H1 (cell line): ENCODE measurements at regions not wholly inside any gene's neighbourhood (a gene's known extent, or its start where the extent isn't known, plus 50 kb on each side); places are given as distances from the start of the nearest gene placed in this dataset.

Experiments
- CTCF ChIA-PET: fragments of 300-600 bp; sonication (Branson Sonifier 250); formaldehyde crosslinking; loops from one replicate; lab custom pipeline; 2021; ENCODE audit not compliant: partially characterized antibody; lab: Charles Lee
- POLR2A ChIA-PET: fragments of 300-600 bp; sonication (Branson Sonifier 250); formaldehyde crosslinking; loops from one replicate; lab custom pipeline; 2021; ENCODE audit warnings: inconsistent platforms; ENCODE audit not compliant: partially characterized antibody; lab: Charles Lee
- DNase-seq, 2 experiments: peaks; one replicate each; pipeline versions ENCODE4 v3.0.0 to v3.0.0-alpha.2; 2010 to 2022; ENCODE audit warnings: low spot score in 2 of 2, low read depth in 1 of 2, mixed read lengths in 1 of 2
- FAIRE-seq: peaks from 2 replicates; lab custom pipeline; 2011; peaks lifted over from hg19 to GRCh38; lab: Jason Lieb, UNC
- H2AFZ ChIP-seq: 2 replicates; pipeline ENCODE4 v1.8.1; 2012; ENCODE audit warnings: low read length, inconsistent platforms
- H2AK5ac ChIP-seq: 2 replicates; pipeline ENCODE4 v1.6.1; 2013; ENCODE audit warnings: low read depth, low read length
- H2BK120ac ChIP-seq: replicated peaks from 2 replicates; pipeline ENCODE3; 2013; ENCODE audit warnings: low read depth, low read length, inconsistent platforms
- H2BK12ac ChIP-seq: 2 replicates; pipeline ENCODE4 v1.6.1; 2013; ENCODE audit warnings: low read depth, low read length
- H2BK15ac ChIP-seq: 2 replicates; pipeline ENCODE4 v1.6.1; 2013; ENCODE audit warnings: low read length
- H2BK20ac ChIP-seq: 2 replicates; pipeline ENCODE4 v1.6.1; 2013; ENCODE audit warnings: low read length
- H2BK5ac ChIP-seq: 2 replicates; pipeline ENCODE4 v1.6.1; 2013; ENCODE audit warnings: low read depth, low read length
- H3K14ac ChIP-seq: 2 replicates; pipeline ENCODE4 v1.6.1; 2013; ENCODE audit warnings: inconsistent platforms; ENCODE audit not compliant: insufficient read length
- H3K18ac ChIP-seq: 2 replicates; pipeline ENCODE4 v1.6.1; 2013; ENCODE audit warnings: low read length; ENCODE audit errors: extremely low read depth
- H3K23ac ChIP-seq: 2 replicates; pipeline ENCODE4 v1.6.1; 2013; ENCODE audit warnings: inconsistent platforms; ENCODE audit not compliant: insufficient read length
- H3K23me2 ChIP-seq: 2 replicates; pipeline ENCODE4 v1.6.1; 2013; ENCODE audit warnings: low read depth, low read length
- H3K27ac ChIP-seq: 2 replicates; pipeline ENCODE4 v1.6.1; 2011; ENCODE audit warnings: low read depth, low read length, inconsistent platforms
- H3K27me3 ChIP-seq, 4 experiments: replicated peaks in 1 of 4; 1 replicate in 1 of 4; 2 replicates in 3 of 4; pipeline versions ENCODE4 v1.6.1 to v1.8.1; 2011 to 2013; ENCODE audit warnings: low read length in 3 of 4, mild to moderate bottlenecking in 3 of 4, inconsistent platforms in 2 of 4, mixed read lengths in 2 of 4, moderate library complexity in 1 of 4; ENCODE audit not compliant: control insufficient read depth in 3 of 4, insufficient read depth in 3 of 4; ENCODE audit errors: extremely low read depth in 1 of 4
- H3K36me3 ChIP-seq, 4 experiments: 2 replicates each; pipeline versions ENCODE4 v1.6.1 to v1.8.1; 2011 to 2013; ENCODE audit warnings: mild to moderate bottlenecking in 4 of 4, low read length in 3 of 4, moderate library complexity in 2 of 4, control low read depth in 1 of 4, inconsistent platforms in 1 of 4; ENCODE audit not compliant: insufficient read depth in 4 of 4, control insufficient read depth in 2 of 4
- H3K4ac ChIP-seq: replicated peaks from 2 replicates; pipeline ENCODE3; 2013; ENCODE audit warnings: low read length, low read depth, mixed read lengths, inconsistent platforms; ENCODE audit not compliant: insufficient read length
- H3K4me1 ChIP-seq, 4 experiments: replicated peaks in 1 of 4; 1 replicate in 1 of 4; 2 replicates in 3 of 4; pipeline versions ENCODE4 v1.6.1 to v1.8.1; 2011 to 2013; ENCODE audit warnings: low read length in 3 of 4, inconsistent platforms in 2 of 4, mixed read lengths in 1 of 4; ENCODE audit not compliant: insufficient read depth in 4 of 4, control insufficient read depth in 3 of 4
- H3K4me2 ChIP-seq, 2 experiments: 2 replicates each; pipeline versions ENCODE4 v1.6.1 to v1.8.1; 2011 to 2013; ENCODE audit warnings: low read depth in 2 of 2, low read length in 2 of 2, control low read depth in 1 of 2, inconsistent platforms in 1 of 2, mild to moderate bottlenecking in 1 of 2; ENCODE audit not compliant: insufficient read depth in 1 of 2
- H3K4me3 ChIP-seq, 4 experiments: fragments of 200-600, 300-600 bp in 1 of 4; sonication (generic), shearing (Covaris generic), sonication (Bioruptor Twin) in 1 of 4; 2 replicates each; pipeline versions ENCODE4 v1.5.1 to v1.8.1; 2011 to 2016; ENCODE audit warnings: low read length in 4 of 4, low read depth in 3 of 4, control low read depth in 2 of 4, inconsistent platforms in 2 of 4, mild to moderate bottlenecking in 2 of 4, mixed read lengths in 1 of 4, moderate library complexity in 1 of 4; ENCODE audit not compliant: insufficient read depth in 2 of 4; ENCODE audit errors: extremely low read depth in 1 of 4
- H3K56ac ChIP-seq: replicated peaks from 2 replicates; pipeline ENCODE3; 2013; ENCODE audit warnings: low read depth, mild to moderate bottlenecking, mixed read lengths, low read length, inconsistent platforms; ENCODE audit not compliant: insufficient read length
- H3K79me1 ChIP-seq: 2 replicates; pipeline ENCODE4 v1.6.1; 2013; ENCODE audit warnings: low read depth, low read length, control low read depth
- H3K79me2 ChIP-seq, 2 experiments: 2 replicates each; pipeline versions ENCODE4 v1.6.1 to v1.8.1; 2012 to 2013; ENCODE audit warnings: low read length in 2 of 2, mild to moderate bottlenecking in 2 of 2, inconsistent platforms in 1 of 2; ENCODE audit not compliant: insufficient read depth in 2 of 2, control insufficient read depth in 1 of 2
- H3K9ac ChIP-seq, 4 experiments: replicated peaks in 1 of 4; 1 replicate in 1 of 4; 2 replicates in 3 of 4; pipeline versions ENCODE4 v1.6.1 to v1.8.1; 2011 to 2013; ENCODE audit warnings: low read depth in 3 of 4, low read length in 3 of 4, control low read depth in 2 of 4, mild to moderate bottlenecking in 2 of 4, moderate library complexity in 2 of 4, inconsistent platforms in 1 of 4; ENCODE audit errors: extremely low read depth in 1 of 4
- H3K9me3 ChIP-seq, 2 experiments: 2 replicates each; pipeline versions ENCODE4 v1.6.1 to v1.8.1; 2012 to 2013; ENCODE audit warnings: mild to moderate bottlenecking in 2 of 2, moderate library complexity in 2 of 2, control low read depth in 1 of 2, inconsistent platforms in 1 of 2, low read depth in 1 of 2, low read length in 1 of 2, mixed read lengths in 1 of 2; ENCODE audit not compliant: insufficient read depth in 2 of 2
- H4K20me1 ChIP-seq, 2 experiments: replicated peaks in 1 of 2; 2 replicates each; pipeline versions ENCODE3 to v1.8.1; 2011 to 2013; ENCODE audit warnings: inconsistent platforms in 2 of 2, low read length in 2 of 2, mild to moderate bottlenecking in 1 of 2; ENCODE audit not compliant: insufficient read depth in 2 of 2, control insufficient read depth in 1 of 2
- H4K5ac ChIP-seq: 2 replicates; pipeline ENCODE4 v1.6.1; 2013; ENCODE audit warnings: low read length, low read depth, mixed read lengths, inconsistent platforms; ENCODE audit not compliant: insufficient read length
- H4K8ac ChIP-seq: 2 replicates; pipeline ENCODE4 v1.8.0; 2013; ENCODE audit warnings: mild to moderate bottlenecking, moderate library complexity, low read length, inconsistent platforms; ENCODE audit not compliant: insufficient read depth; ENCODE audit errors: extremely low read depth
- H4K91ac ChIP-seq: replicated peaks from 2 replicates; pipeline ENCODE3; 2013; ENCODE audit warnings: low read length, mixed read lengths, inconsistent platforms; ENCODE audit not compliant: insufficient read length
- CTBP2 ChIP-seq: IDR thresholded peaks from 2 replicates; pipeline ENCODE4 v1.7.0; 2011; ENCODE audit warnings: borderline replicate concordance, mild to moderate bottlenecking, moderate library complexity, mixed read lengths, low read length; ENCODE audit not compliant: insufficient read depth, insufficient read length
- EGR1 ChIP-seq: IDR thresholded peaks from 2 replicates; pipeline ENCODE4 v1.6.1; 2011; ENCODE audit warnings: low read depth, low read length, borderline replicate concordance
- FOSL1 ChIP-seq: IDR thresholded peaks from 2 replicates; pipeline ENCODE4 v1.6.1; 2011; ENCODE audit warnings: mild to moderate bottlenecking, low read depth, low read length, moderate library complexity; ENCODE audit not compliant: insufficient read depth
- HDAC6 ChIP-seq: IDR thresholded peaks from one replicate; pipeline ENCODE4 v1.7.1; 2012; ENCODE audit warnings: low read depth, mild to moderate bottlenecking, inconsistent platforms, low read length, moderate library complexity
- KDM4A ChIP-seq: IDR thresholded peaks from one replicate; pipeline ENCODE4 v1.7.1; 2012; ENCODE audit warnings: low read depth, mild to moderate bottlenecking, moderate library complexity, low read length, inconsistent platforms; ENCODE audit not compliant: severe bottlenecking
- KDM5A ChIP-seq: fragments of 200-600 bp; IDR thresholded peaks from 2 replicates; pipeline ENCODE4 v1.7.1; 2012; ENCODE audit warnings: mild to moderate bottlenecking, low read length, inconsistent platforms, mixed read lengths
- POLR2AphosphoS5 ChIP-seq: IDR thresholded peaks from 2 replicates; pipeline ENCODE4 v1.6.1; 2011; ENCODE audit warnings: low read depth, low read length
- RBBP5 ChIP-seq: IDR thresholded peaks from 2 replicates; pipeline ENCODE4 v1.7.1; 2012; ENCODE audit warnings: low read depth, mild to moderate bottlenecking, inconsistent platforms, low read length, moderate library complexity, borderline replicate concordance
- TCF12 ChIP-seq: IDR thresholded peaks from 2 replicates; pipeline ENCODE4 v1.6.1; 2011; ENCODE audit warnings: low read depth, mild to moderate bottlenecking, low read length
- TEAD4 ChIP-seq: IDR thresholded peaks from 2 replicates; pipeline ENCODE4 v1.6.1; 2012; ENCODE audit warnings: low read depth, low read length, inconsistent platforms, mixed read lengths
- WGBS, 2 experiments: shearing (Covaris generic) in 1 of 2; methylation state at CpG; one replicate each; pipeline versions ENCODE4 v1.1.6 to v1.1.7; 2013 to 2015; ENCODE audit warnings: low lambda C conversion rate in 2 of 2, mixed read lengths in 2 of 2, inconsistent platforms in 1 of 2, low coverage in 1 of 2, missing lambda C conversion rate in 1 of 2; ENCODE audit not compliant: insufficient replicate concordance in 2 of 2, insufficient coverage in 1 of 2, insufficient read length in 1 of 2; ENCODE audit errors: extremely low coverage in 1 of 2, missing lambda C conversion rate in 1 of 2; 5-methylcytosine and 5-hydroxymethylcytosine counted together
- TF ChIP-seq, protein P1 (sequence below): IDR thresholded peaks from 2 replicates; pipeline ENCODE4 v1.6.1; 2012; ENCODE audit warnings: low read length, inconsistent platforms
- TF ChIP-seq, protein P2 (sequence below): IDR thresholded peaks from 2 replicates; pipeline ENCODE4 v1.6.1; 2011; ENCODE audit warnings: low read length, improper control_type of control experiment

DNA sequence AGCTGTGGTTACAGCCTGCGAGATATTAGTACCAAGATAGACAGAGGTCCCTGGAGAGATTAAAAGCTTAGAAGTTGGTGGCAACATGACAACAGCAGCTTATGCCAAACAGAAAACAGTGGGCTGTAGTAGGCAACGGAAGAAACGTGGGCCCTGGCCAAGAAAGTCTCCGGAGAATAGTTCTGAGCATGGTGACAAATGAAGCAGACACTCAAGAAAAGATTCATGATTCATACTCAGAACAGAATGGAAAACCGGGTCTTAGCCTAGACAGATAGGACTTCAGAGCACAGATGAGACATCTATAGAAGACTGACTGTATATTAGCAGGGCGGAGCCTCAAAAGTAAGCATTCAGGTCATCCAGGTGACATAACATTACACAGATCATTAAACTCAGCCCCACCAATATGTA, 727.4 kb downstream of the ETS1 start:
- Histone ChIP-seq H2BK12ac (no peak overlapping the region), H3K36me3 (no peaks in the 10 kb centered on the region), H3K9me3 (no peaks in the 10 kb centered on the region), H3K23ac (no peak overlapping the region), H4K20me1 (no peaks in the 10 kb centered on the region), H3K79me2 (no peaks in the 10 kb centered on the region), H3K27ac (no peak overlapping the region), H2BK20ac (no peak overlapping the region), H3K23me2 (no peaks in the 10 kb centered on the region), H4K8ac (no peak overlapping the region), H3K27me3 (no peaks in the 10 kb centered on the region), H3K4me1 (no peaks in the 10 kb centered on the region; a peak in 2 of 7 replicates), H3K14ac (no peak overlapping the region), H4K91ac (no peak overlapping the region), H2BK120ac (no peak overlapping the region), H3K4ac (no peak overlapping the region), H3K4me3 (no peak overlapping the region), H3K4me2 (no peak overlapping the region), H2AFZ (0 out of 2 replicates have a peak overlapping the region, but pooled peaks have one; percentile 41), H2BK5ac (no peak overlapping the region), H3K79me1 (no peaks in the 10 kb centered on the region), H2BK15ac (no peak overlapping the region), H3K9ac (no peak overlapping the region), H4K5ac (no peak overlapping the region), H3K56ac (no peak overlapping the region), H3K18ac (no peak overlapping the region), H2AK5ac (no peak overlapping the region)
- ChIA-PET CTCF (interaction anchor here (1.4 to 1.7 kb wide), 2 partner anchors 10 to 16 kb away, joined by 3 to 6 read pairs; no protein-coding TSS in a partner anchor), POLR2A (no interaction called here)
- DNase-seq, result no peak
- FAIRE-seq, result no peak
- 90% methylated on average over 6 of the region's 6 CpGs; no CpG with 5 or more reads in 1 of the 2 experiments for WGBS, 2 experiments
- no peak for TF ChIP-seq KDM4A
- TF ChIP-seq TCF12, result no peak
- no peak for TF ChIP-seq KDM5A
- TF ChIP-seq POLR2AphosphoS5, result no peak
- TF ChIP-seq, protein P1, sequence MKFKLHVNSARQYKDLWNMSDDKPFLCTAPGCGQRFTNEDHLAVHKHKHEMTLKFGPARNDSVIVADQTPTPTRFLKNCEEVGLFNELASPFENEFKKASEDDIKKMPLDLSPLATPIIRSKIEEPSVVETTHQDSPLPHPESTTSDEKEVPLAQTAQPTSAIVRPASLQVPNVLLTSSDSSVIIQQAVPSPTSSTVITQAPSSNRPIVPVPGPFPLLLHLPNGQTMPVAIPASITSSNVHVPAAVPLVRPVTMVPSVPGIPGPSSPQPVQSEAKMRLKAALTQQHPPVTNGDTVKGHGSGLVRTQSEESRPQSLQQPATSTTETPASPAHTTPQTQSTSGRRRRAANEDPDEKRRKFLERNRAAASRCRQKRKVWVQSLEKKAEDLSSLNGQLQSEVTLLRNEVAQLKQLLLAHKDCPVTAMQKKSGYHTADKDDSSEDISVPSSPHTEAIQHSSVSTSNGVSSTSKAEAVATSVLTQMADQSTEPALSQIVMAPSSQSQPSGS, result no peak
- TF ChIP-seq EGR1, result no peak
- TF ChIP-seq FOSL1, result no peak
- no peak for TF ChIP-seq CTBP2
- TF ChIP-seq TEAD4, result no peak
- TF ChIP-seq, protein P2, sequence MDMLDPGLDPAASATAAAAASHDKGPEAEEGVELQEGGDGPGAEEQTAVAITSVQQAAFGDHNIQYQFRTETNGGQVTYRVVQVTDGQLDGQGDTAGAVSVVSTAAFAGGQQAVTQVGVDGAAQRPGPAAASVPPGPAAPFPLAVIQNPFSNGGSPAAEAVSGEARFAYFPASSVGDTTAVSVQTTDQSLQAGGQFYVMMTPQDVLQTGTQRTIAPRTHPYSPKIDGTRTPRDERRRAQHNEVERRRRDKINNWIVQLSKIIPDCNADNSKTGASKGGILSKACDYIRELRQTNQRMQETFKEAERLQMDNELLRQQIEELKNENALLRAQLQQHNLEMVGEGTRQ, result no peak
- no peak for TF ChIP-seq RBBP5
- TF ChIP-seq HDAC6, result no peak
